ENCODE measurements at regions not wholly inside any gene's neighbourhood (a gene's known extent, or its start where the extent isn't known, plus 50 kb on each side); places are given as distances from the start of the nearest gene placed in this dataset.

DNA sequence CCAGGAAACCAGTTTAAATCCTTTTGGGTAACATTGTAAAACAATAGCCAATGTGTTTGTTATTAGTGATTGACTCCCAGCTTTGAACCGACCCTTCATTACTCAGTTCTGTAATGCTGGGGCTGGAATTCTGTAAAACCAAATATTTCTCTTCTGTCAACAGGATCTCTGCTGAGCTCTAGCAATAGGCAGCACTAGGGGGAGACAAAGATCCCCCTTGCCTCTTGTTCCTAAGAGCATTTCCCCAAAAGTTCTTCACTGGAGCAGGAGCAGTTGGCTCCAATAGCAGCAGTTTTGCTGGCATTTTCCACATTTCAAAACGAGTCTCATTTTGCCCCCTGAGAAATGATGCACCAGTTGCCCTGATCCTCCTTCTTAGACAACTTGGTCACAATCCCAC lies 1671.1 kb downstream of the MRPL39 start:
- TF ChIP-seq, protein P1, sequence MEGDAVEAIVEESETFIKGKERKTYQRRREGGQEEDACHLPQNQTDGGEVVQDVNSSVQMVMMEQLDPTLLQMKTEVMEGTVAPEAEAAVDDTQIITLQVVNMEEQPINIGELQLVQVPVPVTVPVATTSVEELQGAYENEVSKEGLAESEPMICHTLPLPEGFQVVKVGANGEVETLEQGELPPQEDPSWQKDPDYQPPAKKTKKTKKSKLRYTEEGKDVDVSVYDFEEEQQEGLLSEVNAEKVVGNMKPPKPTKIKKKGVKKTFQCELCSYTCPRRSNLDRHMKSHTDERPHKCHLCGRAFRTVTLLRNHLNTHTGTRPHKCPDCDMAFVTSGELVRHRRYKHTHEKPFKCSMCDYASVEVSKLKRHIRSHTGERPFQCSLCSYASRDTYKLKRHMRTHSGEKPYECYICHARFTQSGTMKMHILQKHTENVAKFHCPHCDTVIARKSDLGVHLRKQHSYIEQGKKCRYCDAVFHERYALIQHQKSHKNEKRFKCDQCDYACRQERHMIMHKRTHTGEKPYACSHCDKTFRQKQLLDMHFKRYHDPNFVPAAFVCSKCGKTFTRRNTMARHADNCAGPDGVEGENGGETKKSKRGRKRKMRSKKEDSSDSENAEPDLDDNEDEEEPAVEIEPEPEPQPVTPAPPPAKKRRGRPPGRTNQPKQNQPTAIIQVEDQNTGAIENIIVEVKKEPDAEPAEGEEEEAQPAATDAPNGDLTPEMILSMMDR (conservative IDR thresholded peaks at IDR 0.05; ENCODE audit: low read length), result peak; percentile 86
- TF ChIP-seq EZH2phosphoT487 (IDR thresholded peaks at IDR 0.05; ENCODE audit: borderline replicate concordance), result no peak

All from Loucy (cell line).